NCI-H526 treated with DMSO at 0.1 percent for 48 hours (cell line): ENCODE measurements at regions not wholly inside any gene's neighbourhood (a gene's known extent, or its start where the extent isn't known, plus 50 kb on each side); places are given as distances from the start of the nearest gene placed in this dataset.
"Not testable (repeated sequence)": the region's sequence is repeated elsewhere in the genome, so short reads cannot be mapped to it uniquely, and the experiment has no call there.

Experiments
- DNase-seq: peaks from one replicate; lab custom pipeline; 2025; lab: John Stamatoyannopoulos, UW

DNA sequence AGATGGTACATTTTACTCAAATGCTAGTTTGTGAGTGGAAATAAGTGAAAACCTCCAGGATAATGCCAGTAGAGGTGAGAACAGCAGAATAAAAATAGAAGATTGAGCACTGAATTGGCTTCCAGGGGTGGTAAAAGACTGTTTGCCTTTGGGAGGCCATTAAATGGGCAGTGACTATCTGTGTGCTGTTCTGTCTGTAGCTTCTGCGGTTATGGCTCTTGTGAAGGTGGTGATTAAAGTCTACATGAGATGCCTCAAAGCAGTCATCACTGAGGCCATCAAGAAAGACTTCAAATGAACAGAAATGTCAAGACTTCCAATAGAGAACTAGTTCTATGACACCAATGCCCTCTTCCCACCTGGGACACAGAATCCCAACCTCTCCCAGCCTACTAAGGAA is 108.8 kb downstream of the EFHB start:
- DNase-seq, result no peak

DNA sequence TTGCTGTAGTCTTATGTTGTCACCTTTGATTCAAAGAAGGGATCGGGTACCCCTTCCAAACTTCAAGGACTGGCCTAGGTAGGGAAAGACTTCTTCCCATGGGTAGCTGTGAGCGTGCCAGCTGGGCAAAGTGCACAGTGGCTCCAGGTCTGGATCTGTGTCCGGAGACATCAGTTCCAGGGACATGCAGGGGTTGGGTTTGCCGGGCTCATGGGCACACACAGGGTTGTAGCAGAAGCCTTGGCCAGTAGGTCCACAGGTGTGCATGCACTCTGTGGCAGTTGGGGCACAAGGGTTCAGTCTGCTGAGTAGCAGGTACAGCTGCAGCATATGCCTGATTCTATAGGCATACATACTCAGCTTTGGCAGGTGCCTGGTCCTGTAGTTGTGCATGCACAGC is 111.2 kb downstream of the EFHB start:
- DNase-seq, result no peak

DNA sequence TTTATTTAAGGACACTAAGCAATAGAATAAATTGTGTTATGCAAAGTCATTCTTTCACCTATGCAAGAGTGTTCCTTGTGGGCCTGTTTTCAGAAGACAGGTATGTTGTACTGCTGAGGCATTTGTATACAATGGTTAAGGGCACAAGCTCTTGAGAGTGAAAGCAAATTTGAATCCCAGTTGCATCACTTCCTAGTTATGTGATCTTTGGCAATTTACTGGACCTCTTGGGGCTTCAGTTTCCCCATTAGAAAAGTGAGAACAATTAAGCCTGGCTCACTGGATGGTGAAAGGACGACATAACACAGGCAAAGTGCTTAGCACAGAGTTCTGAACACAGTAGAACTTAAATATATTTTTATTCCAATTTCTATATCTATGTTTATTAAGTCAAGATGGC is 117.4 kb downstream of the EFHB start:
- no peak for DNase-seq

DNA sequence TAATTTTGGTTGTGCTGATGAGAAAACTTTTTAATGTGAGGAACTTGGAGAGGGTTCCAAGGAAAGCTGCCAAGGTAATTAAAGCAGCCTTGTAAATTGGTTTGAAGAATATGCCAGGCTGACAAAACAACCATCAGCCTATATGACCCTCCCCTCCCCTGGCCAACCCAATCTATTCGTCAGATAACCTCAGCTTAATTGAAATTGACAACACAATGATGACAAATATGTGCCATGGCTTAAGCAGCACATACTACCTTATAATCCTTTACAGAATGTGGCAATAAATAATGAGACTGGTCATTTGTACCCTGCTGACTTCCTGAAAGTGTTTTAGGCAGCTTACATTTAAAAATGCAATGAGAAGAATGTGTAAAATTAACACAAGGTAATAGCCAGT is 118.2 kb downstream of the EFHB start:
- DNase-seq, result no peak

DNA sequence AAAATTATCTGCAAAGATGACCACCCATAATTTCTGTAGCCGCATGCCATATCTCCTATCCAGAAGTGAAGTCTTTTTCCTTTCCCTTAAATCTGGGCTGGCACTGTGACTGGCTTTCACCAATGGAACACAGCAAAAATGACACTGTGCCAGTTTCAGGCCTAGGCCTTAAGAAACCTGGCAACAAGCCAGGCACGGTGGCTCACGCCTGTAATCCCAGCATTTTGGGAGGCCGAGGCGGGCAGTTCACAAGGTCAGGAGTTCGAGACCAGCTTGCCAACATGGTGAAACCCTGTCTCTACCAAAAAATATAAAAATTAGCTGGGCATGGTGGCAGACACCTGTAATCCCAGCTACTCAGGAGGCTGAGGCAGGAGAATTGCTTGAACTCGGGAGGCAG is 120.3 kb downstream of the EFHB start:
- not testable (repeated sequence) for DNase-seq

DNA sequence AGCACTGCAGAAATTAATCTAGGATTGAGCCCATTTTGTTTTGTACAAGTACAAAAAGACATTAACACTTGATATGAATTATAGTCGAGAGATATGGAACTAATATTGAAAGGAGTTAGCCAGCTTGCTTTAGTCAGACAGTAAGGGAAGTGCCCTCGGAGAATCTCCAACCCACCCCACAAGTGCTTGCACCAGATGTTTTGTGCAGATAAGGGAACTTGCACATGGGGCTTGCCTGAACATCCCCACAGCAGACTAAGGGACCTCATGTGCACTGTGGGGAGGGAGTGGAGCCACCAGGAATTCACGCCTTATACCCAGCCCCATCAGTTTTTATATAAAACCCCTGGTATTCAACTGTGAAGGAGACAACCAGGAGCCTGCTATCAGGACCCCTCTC is 122.3 kb downstream of the EFHB start:
- DNase-seq, result no peak

DNA sequence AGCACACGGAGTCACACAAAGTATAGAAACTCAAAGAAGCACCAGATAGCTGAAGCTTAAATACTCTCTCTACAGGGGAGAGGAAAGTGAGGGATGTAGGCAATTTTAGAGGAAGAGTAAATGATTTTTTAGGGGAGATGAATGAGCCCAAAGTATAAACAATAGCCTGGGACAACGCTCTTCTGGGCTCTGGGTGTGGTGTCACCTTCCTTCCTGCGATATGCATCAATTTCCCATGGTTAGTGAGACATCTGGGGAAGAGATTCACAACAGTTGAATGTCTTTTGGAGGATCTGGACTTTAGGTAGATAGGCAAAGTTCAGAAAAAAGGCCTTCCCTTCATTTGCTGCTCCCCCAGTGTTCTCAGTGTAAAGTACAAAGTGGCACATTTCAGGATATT is 125.2 kb downstream of the EFHB start:
- no peak for DNase-seq

DNA sequence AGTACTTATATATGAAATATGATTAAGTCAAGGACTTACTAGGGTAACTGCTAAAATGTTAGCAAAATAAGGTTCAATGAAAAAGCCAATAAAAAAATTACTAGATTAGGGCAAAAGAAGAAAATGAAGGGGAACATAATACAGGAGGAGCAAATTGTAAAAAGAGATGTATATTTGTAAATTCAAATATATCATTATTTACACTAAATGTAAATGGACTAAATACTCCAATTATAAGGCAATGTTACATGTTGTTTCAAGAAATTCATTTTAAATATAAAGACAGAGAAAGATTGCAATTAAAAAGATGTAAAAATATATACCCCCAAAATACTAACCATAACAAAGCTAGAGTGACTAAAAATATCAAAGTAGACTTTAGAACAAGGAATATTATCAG is 134.1 kb downstream of the EFHB start:
- no peak for DNase-seq

DNA sequence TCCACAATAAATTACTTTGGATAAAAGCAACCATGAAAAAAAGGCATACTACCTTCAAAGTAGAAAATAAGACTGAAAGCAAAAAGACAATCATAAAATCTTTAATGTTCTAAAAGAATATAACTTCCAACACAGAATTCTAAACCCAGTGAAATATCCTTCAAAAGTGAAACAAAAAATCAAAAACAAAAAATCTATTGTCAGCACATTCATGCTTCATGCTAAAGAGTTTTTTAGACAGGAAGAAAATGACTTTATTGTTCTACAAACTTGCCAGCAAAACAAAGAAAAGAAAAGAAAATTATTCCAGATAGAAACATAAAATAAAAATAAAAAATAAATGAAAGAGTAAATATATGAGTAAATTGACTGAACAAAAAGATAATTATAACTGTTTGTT is 134.9 kb downstream of the EFHB start:
- no peak for DNase-seq

DNA sequence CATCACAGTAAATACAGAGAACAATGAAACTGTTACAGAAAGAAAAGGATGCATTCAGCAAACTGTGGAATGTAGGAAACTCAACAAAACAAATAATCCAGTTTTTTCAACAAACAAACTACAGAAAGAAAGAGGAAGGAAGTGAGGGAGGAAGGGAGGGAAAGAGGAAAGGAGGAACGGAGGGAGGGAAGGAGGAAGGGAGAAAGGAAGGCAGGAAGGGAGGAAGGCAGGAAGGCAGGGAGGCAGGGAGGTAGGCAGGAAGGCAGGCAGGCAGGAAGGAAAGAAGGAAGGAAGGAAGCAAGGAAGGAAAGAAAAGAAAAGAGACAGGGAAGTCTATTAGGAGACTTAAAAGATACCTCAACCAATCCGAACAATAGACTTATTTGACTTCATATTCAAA is 135.7 kb downstream of the EFHB start:
- DNase-seq, result no peak

DNA sequence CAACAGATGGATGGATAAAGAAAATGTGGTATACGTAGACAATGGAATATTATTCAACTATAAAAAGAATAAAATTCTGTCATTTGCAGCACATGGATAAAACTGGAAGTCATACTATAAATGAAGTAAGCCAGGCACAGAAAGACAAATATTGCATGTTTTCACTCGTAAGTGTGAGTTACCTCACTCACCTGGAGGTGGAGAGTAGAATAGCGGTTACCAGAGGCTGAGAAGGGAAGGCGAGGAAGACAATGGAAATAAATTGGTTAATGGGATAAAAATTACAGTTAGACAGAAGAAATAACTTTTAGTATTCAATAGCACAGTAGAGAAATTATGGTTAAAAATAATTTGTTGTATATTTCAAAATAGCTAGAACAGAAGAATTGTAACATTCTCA is 141.6 kb downstream of the EFHB start:
- no peak for DNase-seq

DNA sequence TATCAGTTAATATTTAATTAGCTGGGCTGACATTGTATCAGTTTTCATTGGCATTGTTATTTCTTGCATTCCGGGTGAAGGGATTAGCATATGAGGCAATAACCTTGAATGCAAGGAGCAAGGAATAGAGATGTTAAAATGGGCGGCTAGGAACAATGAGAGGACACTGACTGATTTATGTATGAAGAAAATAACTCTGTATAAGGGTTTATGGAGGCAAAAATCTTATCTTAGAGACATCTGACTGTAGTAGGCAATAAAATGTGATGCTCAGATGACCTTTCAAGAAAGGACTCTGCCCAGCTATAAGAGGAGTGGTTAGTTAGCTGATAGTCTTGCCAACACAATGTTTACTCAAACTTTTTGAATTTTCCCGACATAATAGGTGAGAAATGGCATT is 158.3 kb downstream of the EFHB start:
- DNase-seq, result no peak

DNA sequence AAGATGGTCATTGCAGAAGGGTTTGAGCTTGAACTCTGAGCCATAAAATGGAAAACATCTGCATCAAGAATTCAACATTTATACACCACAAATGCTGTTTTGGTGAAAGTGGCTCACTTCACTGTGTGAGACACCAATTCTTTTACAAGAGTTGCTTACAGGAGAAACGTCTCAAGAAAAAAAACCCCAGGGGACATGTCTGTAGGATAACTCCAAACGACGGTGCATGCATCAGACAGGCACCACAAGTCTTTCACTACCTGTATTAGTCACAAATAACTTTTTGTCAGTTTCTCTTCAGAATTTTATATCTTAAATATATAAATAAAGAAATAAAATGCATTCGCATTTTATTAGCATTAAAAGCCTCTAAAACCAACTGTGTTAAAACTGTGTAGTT is 164.3 kb downstream of the EFHB start:
- no peak for DNase-seq

DNA sequence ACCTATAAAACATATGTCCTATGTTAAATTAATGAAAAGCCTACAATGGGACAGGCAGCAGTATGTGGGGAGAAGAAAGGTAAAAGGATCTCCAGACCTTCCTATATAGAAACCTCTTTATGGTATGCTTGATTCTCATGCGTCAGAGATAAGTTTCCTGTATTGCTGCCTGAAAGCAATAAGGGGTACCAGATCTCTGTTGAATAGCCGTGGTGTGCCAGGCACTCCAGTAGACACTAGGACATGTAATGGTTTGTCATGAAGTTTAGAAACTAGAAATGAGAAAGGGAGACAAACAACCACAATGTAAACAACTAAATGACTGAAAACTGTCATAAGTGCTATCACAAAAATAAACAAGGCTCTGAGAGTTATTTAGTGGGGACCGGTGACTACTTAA is 168.1 kb downstream of the EFHB start:
- DNase-seq, result no peak

DNA sequence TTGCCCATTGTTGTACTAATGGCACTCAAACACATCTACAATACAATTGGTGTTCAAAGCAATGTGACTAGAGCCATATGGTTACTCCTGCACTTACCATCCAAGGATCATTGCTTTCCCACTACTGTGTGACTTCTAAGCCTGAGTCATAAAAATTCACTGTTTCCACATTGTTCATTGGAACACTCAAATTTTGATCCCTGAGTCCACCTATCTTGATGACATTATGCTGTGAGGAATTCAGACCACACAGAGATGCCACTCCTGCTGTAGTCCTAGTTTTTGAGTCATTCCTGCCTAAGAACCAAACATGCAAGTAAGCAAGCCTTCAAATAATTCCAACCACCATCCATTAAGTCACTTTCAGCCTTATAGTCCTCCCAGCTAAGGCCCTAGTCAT is 176.2 kb downstream of the EFHB start:
- no peak for DNase-seq

DNA sequence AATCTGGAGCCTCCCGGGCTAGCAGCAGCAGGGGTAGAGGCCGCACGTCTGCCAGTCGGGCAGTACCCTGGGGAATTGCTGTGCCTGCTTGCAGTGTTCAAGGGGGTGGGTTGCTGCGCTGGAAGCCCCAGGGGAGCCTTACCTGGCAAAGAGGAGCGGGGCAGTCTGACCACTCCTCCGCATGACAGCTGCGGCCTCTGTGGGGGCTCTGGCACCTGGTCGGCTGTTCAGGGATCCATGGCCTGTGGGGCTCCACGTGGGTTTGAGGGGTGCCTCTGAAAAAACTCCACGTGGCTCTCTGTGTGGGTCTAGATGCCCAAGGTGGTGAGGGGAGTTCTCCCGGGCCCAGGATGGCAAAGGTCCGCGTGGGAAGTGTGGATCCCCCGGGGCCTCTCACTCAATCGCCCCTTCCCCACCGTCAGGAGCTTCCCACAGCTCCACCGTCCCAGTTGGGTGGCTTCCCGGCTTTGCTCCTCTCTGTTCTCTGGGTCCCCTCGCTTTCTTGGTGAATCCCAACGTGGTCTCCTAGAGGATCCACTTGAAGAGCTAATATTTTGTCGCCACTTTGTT is 184.5 kb downstream of the EFHB start:
- no peak for DNase-seq

DNA sequence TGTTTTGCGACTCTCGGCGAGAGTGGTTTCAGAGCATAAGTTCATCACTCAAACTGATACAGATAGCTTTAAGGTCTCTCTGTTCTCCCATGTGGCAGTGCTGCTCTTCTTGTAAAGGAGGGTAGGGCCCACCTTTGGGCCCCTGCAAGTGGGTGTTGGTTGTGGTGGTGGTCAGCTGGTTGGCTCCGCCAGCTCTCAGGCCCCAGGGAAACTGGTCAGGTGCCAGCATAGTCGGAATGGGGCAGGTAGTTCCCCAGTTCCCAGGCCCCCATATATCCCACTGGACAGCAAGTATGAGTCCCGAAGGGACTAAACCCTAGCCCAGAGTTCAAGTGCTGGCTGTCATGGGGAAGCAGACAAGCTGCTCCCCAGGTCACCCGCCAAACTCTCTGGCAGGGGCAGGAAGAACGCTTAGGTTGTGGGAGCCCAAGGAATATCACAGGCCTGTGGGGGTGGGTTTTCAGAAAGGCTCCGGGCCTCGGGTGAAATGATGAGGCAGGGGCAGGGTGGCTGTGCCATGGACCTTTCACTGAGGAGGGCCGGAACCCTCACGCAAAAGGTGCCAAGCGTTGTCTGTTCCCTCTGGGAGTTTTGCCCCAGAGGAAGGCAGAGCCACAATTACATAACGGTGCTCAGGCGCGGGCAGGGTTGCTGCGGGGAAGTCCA is 185.1 kb downstream of the EFHB start:
- DNase-seq, result no peak

DNA sequence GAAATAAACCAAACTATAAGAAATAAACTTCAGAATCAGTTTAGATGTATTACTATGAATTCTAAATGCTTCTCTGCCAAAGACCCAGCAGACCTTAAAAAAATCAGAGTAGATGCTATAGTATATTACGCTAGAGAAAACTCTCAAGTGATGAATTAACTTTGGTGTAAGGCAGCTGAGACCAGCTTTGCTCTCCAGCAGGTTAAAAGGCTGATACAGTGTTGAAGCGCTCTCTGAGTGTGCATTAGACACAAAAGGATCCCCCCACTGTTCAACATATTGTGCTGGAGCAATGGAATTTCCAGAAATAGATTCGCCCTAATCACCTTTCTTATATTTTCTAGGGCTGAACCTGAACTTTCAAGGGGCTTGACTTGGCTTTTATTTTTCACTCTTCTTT is 190.0 kb downstream of the EFHB start:
- no peak for DNase-seq

DNA sequence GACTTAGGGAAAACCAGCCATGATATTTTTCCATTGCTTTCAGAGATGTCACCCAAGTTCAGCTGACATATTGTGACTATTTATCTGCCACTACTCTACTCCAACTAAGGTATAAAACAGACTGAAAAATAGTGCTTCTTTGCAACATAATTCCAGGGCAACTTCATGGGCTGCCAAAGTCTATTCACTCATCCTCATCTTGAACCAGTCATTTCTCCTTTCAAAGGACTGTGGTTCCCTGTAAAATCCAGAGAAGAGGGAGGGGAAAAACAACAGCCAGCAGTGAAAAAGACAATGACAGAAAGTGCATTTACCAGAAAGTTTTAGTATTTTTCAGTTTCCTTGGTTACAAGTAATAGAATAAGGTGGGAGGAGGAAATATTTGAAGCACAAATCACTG is 191.1 kb downstream of the EFHB start:
- DNase-seq, result no peak

DNA sequence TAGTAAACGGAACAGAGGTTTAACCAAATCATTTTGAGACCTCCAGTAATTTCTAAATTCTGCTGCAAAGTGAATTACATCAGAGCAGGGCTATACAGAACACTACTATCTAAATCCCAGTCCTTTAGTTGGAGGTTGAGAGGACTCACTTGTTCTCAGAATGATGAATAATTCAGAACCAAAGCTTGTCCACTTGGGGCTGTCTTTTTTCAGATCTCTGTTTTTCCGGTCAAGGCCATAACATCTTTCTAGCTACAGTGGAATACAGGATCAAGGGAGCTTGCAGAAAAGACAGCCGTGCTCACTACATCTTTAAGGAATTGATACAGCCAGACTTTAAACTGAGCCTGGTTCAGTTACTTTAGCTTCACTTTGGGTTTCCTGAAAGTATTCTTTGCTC is 194.5 kb downstream of the EFHB start:
- DNase-seq, result no peak

DNA sequence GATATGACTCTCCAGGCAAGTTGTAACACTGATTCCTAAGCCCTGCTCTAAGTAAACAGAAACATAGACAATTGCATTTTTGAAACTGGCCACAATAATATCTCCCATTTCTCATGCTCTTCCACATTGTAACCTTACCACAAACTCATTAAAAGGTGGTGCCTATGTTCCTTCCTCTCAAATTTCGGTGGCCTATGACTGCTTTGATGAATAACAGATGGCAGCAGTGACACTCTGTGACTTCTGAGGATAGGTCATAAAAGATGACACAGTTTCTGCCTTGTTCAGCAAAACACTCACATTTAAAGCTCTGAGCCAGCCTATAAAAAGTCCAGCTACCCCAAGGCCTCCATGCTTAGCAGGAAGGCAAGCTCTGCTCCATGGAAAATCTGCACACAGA is 195.2 kb downstream of the EFHB start:
- DNase-seq, result no peak

DNA sequence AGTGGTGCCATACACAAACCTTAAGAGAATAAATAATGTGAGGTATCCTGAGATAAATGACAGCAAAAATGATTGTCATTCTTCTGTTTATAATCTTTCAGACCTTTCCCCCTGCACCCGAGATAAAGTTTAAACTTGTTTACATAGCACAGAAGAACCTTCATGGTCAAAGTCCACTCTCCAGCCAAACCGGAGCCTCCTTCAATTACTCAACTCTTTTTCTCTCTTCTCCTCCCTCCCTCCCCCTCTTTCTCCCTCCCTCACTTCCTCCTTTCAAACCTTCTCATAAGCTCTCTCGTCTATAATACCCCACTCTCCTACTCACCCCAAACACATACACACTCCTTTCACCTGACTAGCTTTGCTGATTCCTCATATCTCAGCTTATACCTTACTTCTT is 198.9 kb downstream of the EFHB start:
- no peak for DNase-seq

DNA sequence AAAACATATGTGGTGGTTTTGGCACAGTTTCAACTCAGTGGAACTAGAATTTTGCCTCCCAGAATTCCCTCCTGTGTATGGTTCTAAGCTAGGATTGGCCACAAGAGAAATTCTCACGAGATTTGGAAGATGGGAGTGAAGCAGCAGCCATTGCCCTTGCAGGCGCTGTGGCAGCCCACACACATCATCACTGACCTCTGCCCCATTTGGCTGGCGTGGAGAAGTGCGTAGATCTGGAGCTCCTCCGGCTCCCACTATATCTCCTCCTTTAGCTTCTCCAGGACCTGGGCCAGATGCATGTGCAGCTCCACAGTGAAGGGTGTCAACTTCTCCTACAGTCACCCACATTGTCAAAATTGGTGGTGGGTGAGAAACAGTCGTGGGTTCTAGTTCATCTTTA is 199.6 kb downstream of the EFHB start:
- no peak for DNase-seq

DNA sequence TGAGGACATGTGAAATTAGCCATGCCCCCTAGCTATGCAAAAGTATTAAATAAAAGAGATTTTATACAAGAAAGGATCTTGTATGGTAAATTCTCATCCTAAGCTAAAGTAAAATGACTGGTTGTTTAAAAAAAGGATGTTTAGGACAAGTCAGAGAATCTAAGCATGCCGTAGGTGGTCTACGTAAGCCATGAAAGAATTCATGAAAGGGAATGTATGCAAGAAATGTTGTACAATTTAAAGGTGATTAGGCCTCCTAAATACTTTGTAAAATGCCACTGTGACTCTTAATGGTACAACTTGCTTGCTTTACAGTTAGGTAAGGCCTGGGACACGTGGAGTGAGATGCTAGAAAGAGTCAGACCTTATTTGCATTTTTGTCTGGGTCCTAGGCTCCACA is 209.0 kb downstream of the EFHB start:
- no peak for DNase-seq

DNA sequence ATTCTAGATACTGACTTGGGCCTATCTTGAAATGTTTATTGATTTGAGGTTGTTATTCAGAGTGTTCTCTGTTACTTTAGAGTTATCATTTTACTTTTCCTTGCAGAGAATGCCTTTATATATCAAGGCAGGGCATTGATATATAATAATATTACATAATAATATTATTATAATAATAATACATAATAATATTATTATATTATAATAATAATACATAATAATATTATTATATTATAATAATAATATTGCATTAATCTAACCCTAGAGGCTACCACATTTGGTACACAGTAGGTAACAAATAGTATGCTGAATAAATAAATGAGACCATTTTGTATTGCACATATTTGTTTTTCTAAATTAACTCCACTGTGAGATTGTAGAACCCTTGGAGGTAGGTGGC is 216.3 kb downstream of the EFHB start:
- DNase-seq, result no peak
